B cell (primary cell): ENCODE measurements at regions not wholly inside any gene's neighbourhood (a gene's known extent, or its start where the extent isn't known, plus 50 kb on each side); places are given as distances from the start of the nearest gene placed in this dataset.

Experiments
- ATAC-seq: fragments of 200-7000 bp; cut with Tn5 transposase; one replicate; pipeline ENCODE4 v1.10.0; 2021; ENCODE audit warnings: low read depth, mild to moderate bottlenecking, moderate number of reproducible peaks, moderate library complexity
- CTCF ChIA-PET: fragments of 350-600 bp; sonication (Branson Sonifier 250); formaldehyde crosslinking; loops from one replicate; lab custom pipeline; 2021; ENCODE audit warnings: antibody characterized with exemption, inconsistent platforms; lab: Charles Lee
- POLR2A ChIA-PET: fragments of 350-600 bp; sonication (Branson Sonifier 250); formaldehyde crosslinking; loops from one replicate; lab custom pipeline; 2021; ENCODE audit warnings: antibody characterized with exemption; lab: Charles Lee
- DNase-seq: peaks from one replicate; pipeline ENCODE4 v3.0.0; 2013
- H2AFZ ChIP-seq: 2 replicates; pipeline ENCODE4 v1.6.1; 2012; ENCODE audit warnings: mild to moderate bottlenecking, low read depth, low read length; ENCODE audit not compliant: insufficient read depth, poor library complexity, severe bottlenecking
- H3K27ac ChIP-seq, 2 donors: 1 replicate in 1 of 2; 2 replicates in 1 of 2; pipeline ENCODE4 v1.5.1; 2012 to 2013; ENCODE audit warnings: low read length in 2 of 2, mild to moderate bottlenecking in 2 of 2, moderate library complexity in 1 of 2
- H3K27me3 ChIP-seq, 4 experiments: fragments of 200-600 bp in 1 of 4; sonication (generic) in 1 of 4; replicated peaks in 1 of 4; 1 replicate in 2 of 4; 2 replicates in 2 of 4; pipeline versions ENCODE4 v1.6.1 to v1.7.0; 2013 to 2016; ENCODE audit warnings: low read length in 3 of 4, mild to moderate bottlenecking in 2 of 4, mixed read lengths in 1 of 4, moderate library complexity in 1 of 4; ENCODE audit not compliant: insufficient read depth in 4 of 4, control insufficient read depth in 3 of 4; ENCODE audit errors: control extremely low read depth in 1 of 4
- H3K36me3 ChIP-seq, 2 experiments: replicated peaks in 1 of 2; 1 replicate in 1 of 2; 2 replicates in 1 of 2; pipeline versions ENCODE4 v1.6.1 to v1.7.1; 2013; ENCODE audit warnings: low read length in 1 of 2; ENCODE audit not compliant: insufficient read depth in 2 of 2, control insufficient read depth in 1 of 2; ENCODE audit errors: control extremely low read depth in 1 of 2, extremely low read depth in 1 of 2
- H3K4me1 ChIP-seq, 2 donors: fragments of 200-600 bp in 1 of 2; sonication (generic) in 1 of 2; 1 replicate in 1 of 2; 2 replicates in 1 of 2; pipeline versions ENCODE4 v1.5.1 to v1.6.1; 2013 to 2017; ENCODE audit warnings: low read length in 2 of 2; ENCODE audit not compliant: control insufficient read depth in 2 of 2, insufficient read depth in 2 of 2
- H3K4me2 ChIP-seq: replicated peaks from 2 replicates; pipeline ENCODE3; 2012; ENCODE audit warnings: mild to moderate bottlenecking, low read depth, low read length; ENCODE audit not compliant: poor library complexity, severe bottlenecking
- H3K4me3 ChIP-seq, 5 experiments: fragments of 200-600 bp in 1 of 5; sonication (generic) in 1 of 5; 1 replicate in 3 of 5; 2 replicates in 2 of 5; pipeline versions ENCODE4 v1.5.1 to v1.7.0; 2011 to 2016; ENCODE audit warnings: low read length in 4 of 5, mild to moderate bottlenecking in 4 of 5, low read depth in 2 of 5, control low read depth in 1 of 5, moderate library complexity in 1 of 5; ENCODE audit not compliant: insufficient read depth in 1 of 5; ENCODE audit errors: control extremely low read depth in 1 of 5, extremely low read depth in 1 of 5
- H3K79me2 ChIP-seq: fragments of 200-600 bp; sonication (generic); one replicate; pipeline ENCODE4 v1.6.0; 2016; ENCODE audit warnings: low read length; ENCODE audit not compliant: control insufficient read depth, insufficient read depth
- H3K9ac ChIP-seq: fragments of 200-600 bp; sonication (generic); 2 replicates; pipeline ENCODE4 v1.6.1; 2017; ENCODE audit warnings: mild to moderate bottlenecking, low read length, moderate library complexity
- H3K9me3 ChIP-seq, 3 donors: one replicate each; pipeline versions ENCODE4 v1.6.1 to v1.7.1; 2013; ENCODE audit warnings: low read length in 2 of 3; ENCODE audit not compliant: control insufficient read depth in 2 of 3, insufficient read depth in 1 of 3; ENCODE audit errors: control extremely low read depth in 1 of 3
- H4K20me1 ChIP-seq: 2 replicates; pipeline ENCODE4 v1.6.0; 2012; ENCODE audit warnings: mild to moderate bottlenecking, low read length; ENCODE audit not compliant: insufficient read depth, control insufficient read depth, poor library complexity, severe bottlenecking
- H3K27ac Mint-ChIP-seq: one replicate; pipeline ENCODE4 v1.8.0; 2021; ENCODE audit warnings: mixed read lengths
- H3K27me3 Mint-ChIP-seq: one replicate; pipeline ENCODE4 v1.8.0; 2021; ENCODE audit warnings: mixed read lengths
- H3K4me1 Mint-ChIP-seq: one replicate; pipeline ENCODE4 v1.8.0; 2021; ENCODE audit warnings: mixed read lengths
- H3K4me3 Mint-ChIP-seq: one replicate; pipeline ENCODE4 v1.8.0; 2021; ENCODE audit warnings: mixed read lengths
- H3K9me3 Mint-ChIP-seq: one replicate; pipeline ENCODE4 v1.8.0; 2022; ENCODE audit warnings: mixed read lengths; ENCODE audit not compliant: insufficient read depth
- CTCF ChIP-seq: fragments of 200-600 bp; IDR thresholded peaks from one replicate; pipeline ENCODE4 v1.8.0; 2022; ENCODE audit warnings: antibody characterized with exemption, mild to moderate bottlenecking
- EZH2 ChIP-seq: IDR thresholded peaks from 2 replicates; pipeline ENCODE4 v1.6.1; 2012; ENCODE audit warnings: borderline replicate concordance, low read depth, mild to moderate bottlenecking, moderate library complexity, low read length; ENCODE audit not compliant: insufficient read depth, poor library complexity, severe bottlenecking
- WGBS: methylation state at CpG from one replicate; pipeline ENCODE4 v1.1.5; 2013; ENCODE audit warnings: missing lambda C conversion rate; ENCODE audit not compliant: insufficient coverage; 5-methylcytosine and 5-hydroxymethylcytosine counted together
- intact Hi-C: fragments of 100-400 bp; cut with micrococcal nuclease; formaldehyde crosslinking; loops from one replicate; pipeline ENCODE4 v1.10.0; 2022

- Histone ChIP-seq H4K20me1 (no peaks in the 10 kb centered on the region), H3K27ac (no peak overlapping the region), H3K4me3 (no peak overlapping the region), H3K27me3 (no peaks in the 10 kb centered on the region), H3K36me3 (no peaks in the 10 kb centered on the region), H3K4me2 (no peak overlapping the region), H3K9me3 (peaks cover 0 to 7% (median 0%) of the 10 kb centered on the region in 3 donors), H3K4me1 (no peaks in the 10 kb centered on the region), H3K79me2 (no peaks in the 10 kb centered on the region), H3K9ac (no peak overlapping the region), H2AFZ (no peak overlapping the region)
- H3K4me1 Mint-ChIP-seq, result no peaks in the 10 kb centered on the region
- H3K9me3 Mint-ChIP-seq, result no peaks in the 10 kb centered on the region
- no peak for ATAC-seq
- H3K4me3 Mint-ChIP-seq, result no peak overlapping the region
- DNase-seq, result no peak
- POLR2A ChIA-PET, result no interaction called here
- TF ChIP-seq EZH2 (no peak), CTCF (no peak)
- no peaks in the 10 kb centered on the region for H3K27me3 Mint-ChIP-seq
- no peak overlapping the region for H3K27ac Mint-ChIP-seq
- no CpG with 5 or more reads among the region's 2 CpGs for WGBS
- CTCF ChIA-PET, result no interaction called here
- intact Hi-C loops, result no loop called here
Measured at GRCh38 chr15:97517737-97518136, 442.8 kb upstream of the ARRDC4 start.

GRCh38 chr15:97520689-97521088 is 439.8 kb upstream of the ARRDC4 start:
- no peaks in the 10 kb centered on the region for H3K9me3 Mint-ChIP-seq
- CTCF ChIA-PET, result no interaction called here
- Histone ChIP-seq H3K9ac (no peak overlapping the region), H4K20me1 (no peaks in the 10 kb centered on the region), H3K27me3 (no peaks in the 10 kb centered on the region), H3K27ac (no peak overlapping the region), H3K4me3 (no peak overlapping the region), H3K36me3 (no peaks in the 10 kb centered on the region), H3K9me3 (peaks cover 0 to 10% (median 0%) of the 10 kb centered on the region in 3 donors), H3K4me1 (no peaks in the 10 kb centered on the region), H2AFZ (no peak overlapping the region), H3K4me2 (no peak overlapping the region), H3K79me2 (no peaks in the 10 kb centered on the region)
- H3K27me3 Mint-ChIP-seq, result no peaks in the 10 kb centered on the region
- no peak overlapping the region for H3K4me3 Mint-ChIP-seq
- POLR2A ChIA-PET, result no interaction called here
- DNase-seq, result no peak
- TF ChIP-seq EZH2 (no peak), CTCF (no peak)
- H3K4me1 Mint-ChIP-seq, result no peaks in the 10 kb centered on the region
- intact Hi-C loops, result no loop called here
- 92% methylated on average over 3 of the region's 4 CpGs for WGBS
- no peak for ATAC-seq
- H3K27ac Mint-ChIP-seq, result no peak overlapping the region
